Karpas-422 (cell line): ENCODE measurements at regions not wholly inside any gene's neighbourhood (a gene's known extent, or its start where the extent isn't known, plus 50 kb on each side); places are given as distances from the start of the nearest gene placed in this dataset.

Source experiments
- DNase-seq: peaks from one replicate; pipeline ENCODE4 v3.0.0-alpha.2; 2015
- H2AFZ ChIP-seq: fragments of 200-600 bp; sonication (generic); 2 replicates; pipeline ENCODE4 v1.6.1; 2014; ENCODE audit warnings: antibody characterized with exemption, low read length, mixed read lengths
- H3K27ac ChIP-seq: fragments of 200-600 bp; sonication (generic); 2 replicates; pipeline ENCODE4 v1.5.1; 2014; ENCODE audit warnings: mild to moderate bottlenecking, low read length, moderate library complexity
- H3K27me3 ChIP-seq: fragments of 200-600 bp; sonication (generic); 2 replicates; pipeline ENCODE4 v1.6.1; 2014; ENCODE audit warnings: low read length, mixed read lengths
- H3K36me3 ChIP-seq: fragments of 200-600 bp; sonication (generic); 2 replicates; pipeline ENCODE4 v1.6.1; 2014; ENCODE audit warnings: low read length, mixed read lengths; ENCODE audit not compliant: insufficient read depth
- H3K4me1 ChIP-seq: fragments of 200-600 bp; sonication (generic); 2 replicates; pipeline ENCODE4 v1.6.1; 2014; ENCODE audit warnings: mild to moderate bottlenecking, low read length, mixed read lengths
- H3K4me2 ChIP-seq: fragments of 200-600 bp; sonication (generic); 2 replicates; pipeline ENCODE4 v1.6.1; 2014; ENCODE audit warnings: low read length, low read depth, mild to moderate bottlenecking; ENCODE audit not compliant: poor library complexity, severe bottlenecking
- H3K4me3 ChIP-seq: fragments of 200-600 bp; sonication (generic); 2 replicates; pipeline ENCODE4 v1.5.1; 2014; ENCODE audit warnings: mild to moderate bottlenecking, antibody characterized with exemption, low read length, mixed read lengths
- H3K79me2 ChIP-seq: fragments of 200-600 bp; sonication (generic); 2 replicates; pipeline ENCODE4 v1.6.1; 2014; ENCODE audit warnings: mild to moderate bottlenecking, low read length, mixed read lengths
- H3K9ac ChIP-seq: fragments of 200-600 bp; sonication (generic); 2 replicates; pipeline ENCODE4 v1.6.0; 2014; ENCODE audit warnings: low read length
- H3K9me2 ChIP-seq: fragments of 200-600 bp; sonication (generic), shearing (Covaris generic); replicated peaks from 2 replicates; pipeline ENCODE4 v1.6.0; 2014; ENCODE audit warnings: mild to moderate bottlenecking, low read length, moderate library complexity; ENCODE audit not compliant: insufficient read depth
- H3K9me3 ChIP-seq: fragments of 300-700, 200-600 bp; sonication (generic); 2 replicates; pipeline ENCODE4 v1.6.1; 2014; ENCODE audit warnings: low read length, mixed read lengths
- H4K20me1 ChIP-seq: fragments of 200-600 bp; sonication (generic); 2 replicates; pipeline ENCODE4 v1.6.1; 2014; ENCODE audit warnings: mild to moderate bottlenecking, antibody characterized with exemption, low read length, low read depth; ENCODE audit not compliant: insufficient read depth

GRCh38 chr6:56749632-56750151 lies 107.0 kb upstream of the DST start:
- Histone ChIP-seq H3K9ac (no peak overlapping the region), H3K4me2 (no peak overlapping the region), H3K79me2 (no peaks in the 10 kb centered on the region), H4K20me1 (no peaks in the 10 kb centered on the region), H3K36me3 (no peaks in the 10 kb centered on the region), H3K9me2 (no peaks in the 10 kb centered on the region), H3K4me3 (no peak overlapping the region), H2AFZ (no peak overlapping the region), H3K27me3 (no peaks in the 10 kb centered on the region), H3K4me1 (peaks cover 8% of the 10 kb centered on the region), H3K9me3 (no peaks in the 10 kb centered on the region), H3K27ac (no peak overlapping the region)
- no peak for DNase-seq

- Histone ChIP-seq H4K20me1 (no peaks in the 10 kb centered on the region), H3K4me2 (no peak overlapping the region), H3K27me3 (no peaks in the 10 kb centered on the region), H3K27ac (no peak overlapping the region), H3K9me3 (no peaks in the 10 kb centered on the region), H3K4me3 (no peak overlapping the region), H3K4me1 (peaks cover 11% of the 10 kb centered on the region), H3K79me2 (no peaks in the 10 kb centered on the region), H3K36me3 (no peaks in the 10 kb centered on the region), H3K9me2 (no peaks in the 10 kb centered on the region), H2AFZ (no peak overlapping the region), H3K9ac (no peak overlapping the region)
- no peak for DNase-seq
Measured at GRCh38 chr6:56746767-56747504, 104.2 kb upstream of the DST start.

- H3K4me3 ChIP-seq: no peak overlapping the region
- H3K27ac ChIP-seq: no peak overlapping the region
- no peaks in the 10 kb centered on the region for H3K27me3 ChIP-seq
- no peaks in the 10 kb centered on the region for H3K79me2 ChIP-seq
- H2AFZ ChIP-seq: no peak overlapping the region
- no peaks in the 10 kb centered on the region for H3K36me3 ChIP-seq
- H4K20me1 ChIP-seq: no peaks in the 10 kb centered on the region
- no peaks in the 10 kb centered on the region for H3K9me2 ChIP-seq
- peaks cover 7% of the 10 kb centered on the region for H3K4me1 ChIP-seq
- no peak overlapping the region for H3K9ac ChIP-seq
- H3K9me3 ChIP-seq: no peaks in the 10 kb centered on the region
- no peak overlapping the region for H3K4me2 ChIP-seq
- no peak for DNase-seq
Measured at GRCh38 chr6:56745971-56746370, 103.3 kb upstream of the DST start.

GRCh38 chr6:56745081-56745480 lies 102.4 kb upstream of the DST start:
- no peak for DNase-seq
- Histone ChIP-seq H3K27me3 (no peaks in the 10 kb centered on the region), H3K4me2 (no peak overlapping the region), H3K9me3 (no peaks in the 10 kb centered on the region), H3K4me1 (peaks cover 7% of the 10 kb centered on the region), H3K79me2 (no peaks in the 10 kb centered on the region), H3K9me2 (no peaks in the 10 kb centered on the region), H3K9ac (no peak overlapping the region), H3K36me3 (no peaks in the 10 kb centered on the region), H3K27ac (no peak overlapping the region), H3K4me3 (no peak overlapping the region), H4K20me1 (no peaks in the 10 kb centered on the region), H2AFZ (no peak overlapping the region)

- Histone ChIP-seq H3K9me2 (no peaks in the 10 kb centered on the region), H3K9me3 (no peaks in the 10 kb centered on the region), H3K27ac (no peak overlapping the region), H3K4me3 (no peak overlapping the region), H3K27me3 (no peaks in the 10 kb centered on the region), H3K4me1 (peaks cover 7% of the 10 kb centered on the region), H3K9ac (no peak overlapping the region), H3K36me3 (no peaks in the 10 kb centered on the region), H4K20me1 (no peaks in the 10 kb centered on the region), H3K79me2 (no peaks in the 10 kb centered on the region), H3K4me2 (no peak overlapping the region), H2AFZ (no peak overlapping the region)
- no peak for DNase-seq
Measured at GRCh38 chr6:56744528-56744927, 101.8 kb upstream of the DST start.

- Histone ChIP-seq H3K9me2 (no peaks in the 10 kb centered on the region), H3K9me3 (no peaks in the 10 kb centered on the region), H2AFZ (no peak overlapping the region), H3K4me1 (peaks cover 7% of the 10 kb centered on the region), H3K9ac (no peak overlapping the region), H3K36me3 (no peaks in the 10 kb centered on the region), H3K27me3 (no peaks in the 10 kb centered on the region), H4K20me1 (no peaks in the 10 kb centered on the region), H3K4me3 (no peak overlapping the region), H3K27ac (no peak overlapping the region), H3K4me2 (peak overlapping the region; percentile 25), H3K79me2 (no peaks in the 10 kb centered on the region)
- no peak for DNase-seq
Measured at GRCh38 chr6:56742122-56742791, 99.6 kb upstream of the DST start.

- no peak overlapping the region for H2AFZ ChIP-seq
- no peaks in the 10 kb centered on the region for H3K9me3 ChIP-seq
- H3K27ac ChIP-seq: no peak overlapping the region
- no peak for DNase-seq
- H3K27me3 ChIP-seq: no peaks in the 10 kb centered on the region
- no peaks in the 10 kb centered on the region for H3K79me2 ChIP-seq
- no peak overlapping the region for H3K4me3 ChIP-seq
- no peaks in the 10 kb centered on the region for H4K20me1 ChIP-seq
- H3K9me2 ChIP-seq: no peaks in the 10 kb centered on the region
- H3K9ac ChIP-seq: no peak overlapping the region
- H3K4me2 ChIP-seq: no peak overlapping the region
- H3K4me1 ChIP-seq: peaks cover 7% of the 10 kb centered on the region
- no peaks in the 10 kb centered on the region for H3K36me3 ChIP-seq
Measured at GRCh38 chr6:56741472-56741871, 98.8 kb upstream of the DST start.

GRCh38 chr6:56739836-56740815 lies 97.4 kb upstream of the DST start:
- no peaks in the 10 kb centered on the region for H3K9me2 ChIP-seq
- no peaks in the 10 kb centered on the region for H3K9me3 ChIP-seq
- H2AFZ ChIP-seq: no peak overlapping the region
- no peaks in the 10 kb centered on the region for H3K36me3 ChIP-seq
- H3K27ac ChIP-seq: no peak overlapping the region
- no peak overlapping the region for H3K4me3 ChIP-seq
- no peaks in the 10 kb centered on the region for H3K79me2 ChIP-seq
- H3K27me3 ChIP-seq: no peaks in the 10 kb centered on the region
- H3K9ac ChIP-seq: no peak overlapping the region
- H4K20me1 ChIP-seq: no peaks in the 10 kb centered on the region
- H3K4me2 ChIP-seq: no peak overlapping the region
- DNase-seq: no peak
- H3K4me1 ChIP-seq: peaks cover 7% of the 10 kb centered on the region
